SHP77 (cell line): ENCODE measurements at regions not wholly inside any gene's neighbourhood (a gene's known extent, or its start where the extent isn't known, plus 50 kb on each side); places are given as distances from the start of the nearest gene placed in this dataset.

Experiments
- DNase-seq, 2 experiments: peaks; one replicate each; lab custom pipeline; 2025; lab: John Stamatoyannopoulos, UW

DNA sequence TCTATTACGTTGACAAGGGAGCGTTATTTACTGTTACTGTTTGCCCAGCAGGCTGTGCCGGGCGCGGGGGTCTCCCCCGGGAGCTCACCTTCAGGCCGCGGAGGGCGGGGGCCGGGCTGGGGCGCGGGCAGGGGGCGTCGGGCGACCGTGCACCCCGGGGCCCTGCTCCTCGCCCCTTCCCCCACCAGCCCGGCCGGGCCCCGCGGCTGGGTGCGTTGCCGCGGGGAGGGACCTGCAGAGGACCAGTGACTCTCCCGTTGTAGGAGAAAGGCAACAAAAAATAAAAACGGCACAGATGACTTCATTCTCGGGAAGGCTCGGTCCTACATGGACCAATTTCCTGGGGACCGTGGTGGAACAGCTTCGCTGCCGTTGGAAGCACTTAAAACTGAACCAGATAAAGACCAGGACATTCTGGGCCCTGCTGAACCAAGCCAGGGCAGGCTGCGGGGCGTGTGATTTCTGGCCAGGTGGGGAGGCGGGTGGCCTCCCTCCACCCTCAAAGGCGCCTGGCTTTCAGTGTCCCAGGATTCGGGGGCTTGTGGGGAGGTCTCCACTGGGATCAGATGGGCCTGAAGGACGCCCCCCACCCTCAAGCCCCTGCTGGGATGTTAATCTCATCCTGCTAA lies 57.4 kb downstream of the IGLL1 start:
- no peak for DNase-seq

DNA sequence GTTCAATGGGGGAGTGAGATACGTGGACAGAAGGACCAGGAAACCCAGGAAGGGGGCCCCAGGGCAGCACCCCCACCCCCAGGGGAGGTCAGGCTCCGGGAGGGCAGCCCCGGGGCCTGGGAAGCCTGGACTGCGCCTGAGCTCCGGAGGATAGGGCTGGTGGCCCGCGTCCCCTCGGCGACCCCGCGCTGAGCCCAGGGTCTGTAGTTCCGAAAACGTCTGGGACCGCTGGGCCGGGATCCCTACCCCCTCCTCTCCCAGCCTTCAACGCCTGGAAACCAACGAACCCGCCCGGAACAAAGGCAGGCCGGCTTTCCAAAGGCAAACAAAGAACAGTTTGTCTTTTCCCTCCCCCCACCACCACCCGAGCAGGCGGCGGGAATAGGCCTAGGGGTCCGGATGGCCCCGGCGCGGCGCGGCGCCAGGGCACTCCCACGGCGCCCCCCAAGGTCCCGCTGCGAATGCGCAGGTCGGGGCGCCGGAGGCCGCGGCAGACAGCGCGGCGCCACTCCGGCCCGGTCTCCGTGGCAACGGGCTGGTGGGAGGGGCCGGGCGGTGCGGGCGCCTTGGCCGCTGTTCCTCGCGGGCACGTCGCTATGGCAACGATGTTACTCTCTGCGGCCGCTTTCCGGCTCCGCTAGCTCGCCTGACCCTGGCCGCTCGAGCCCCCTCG lies 58.5 kb downstream of the IGLL1 start:
- peak; percentile 94 to 98 for DNase-seq

DNA sequence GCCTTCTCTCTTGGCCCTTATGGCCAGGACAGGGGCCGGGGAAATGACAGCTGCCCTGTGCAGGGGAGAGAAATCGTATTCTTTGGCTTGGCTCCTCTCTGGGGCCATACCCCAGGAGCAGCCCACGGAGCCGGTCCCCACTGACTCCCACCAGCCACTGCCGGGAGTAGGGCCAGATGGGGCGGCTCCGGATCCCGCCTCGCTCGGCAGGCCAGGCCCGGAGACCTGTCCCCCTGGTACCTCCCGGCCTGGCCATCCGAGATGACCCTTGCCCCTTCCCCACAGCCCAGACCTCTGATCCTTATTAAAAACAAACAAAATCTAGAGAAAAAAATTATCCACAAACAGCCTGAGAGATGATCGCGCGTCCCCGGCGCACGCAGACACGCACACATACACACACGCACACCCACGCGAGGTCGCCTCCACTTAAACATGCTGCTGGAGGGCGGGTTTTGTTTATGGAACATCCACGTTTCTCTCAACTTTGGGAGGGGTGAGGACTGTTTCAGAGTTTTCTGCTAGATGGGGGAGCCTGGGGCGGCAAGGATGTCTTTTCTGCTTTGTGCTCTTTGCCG lies 59.1 kb downstream of the IGLL1 start:
- no peak for DNase-seq

DNA sequence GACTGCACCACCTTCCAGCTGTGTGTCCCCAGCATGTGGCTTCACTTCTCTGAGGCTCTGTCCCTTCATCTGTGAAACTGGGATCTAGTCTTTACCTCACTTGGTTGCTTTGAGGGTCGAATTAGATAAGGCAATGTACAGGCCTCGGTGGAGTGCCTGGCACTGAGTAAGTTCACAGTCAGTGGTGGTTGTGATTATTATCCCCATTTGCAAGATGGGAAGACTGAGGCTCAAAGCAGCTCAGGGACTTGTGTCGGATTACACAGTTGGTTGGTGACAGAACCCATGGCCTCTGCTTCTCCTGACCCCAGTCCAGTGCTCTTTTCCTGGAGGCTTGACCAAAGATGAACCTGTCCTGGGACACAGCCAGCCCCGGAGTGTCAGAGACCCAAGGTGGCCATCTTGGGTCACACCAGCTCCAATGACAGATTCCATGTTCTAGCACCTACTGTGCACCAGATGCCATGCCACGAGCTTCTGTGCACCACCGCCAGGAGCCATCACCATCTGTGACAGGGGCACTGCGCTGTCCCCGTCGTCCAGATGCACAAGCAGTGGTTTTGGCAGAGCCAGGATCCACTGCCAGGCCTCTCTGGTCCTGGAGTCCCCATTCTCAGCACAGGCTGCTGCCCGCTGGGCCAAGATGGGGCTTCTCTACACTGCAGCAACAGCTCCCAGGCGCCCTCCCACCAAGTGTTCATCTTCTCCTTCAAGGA lies 60.5 kb downstream of the IGLL1 start:
- DNase-seq: no peak

DNA sequence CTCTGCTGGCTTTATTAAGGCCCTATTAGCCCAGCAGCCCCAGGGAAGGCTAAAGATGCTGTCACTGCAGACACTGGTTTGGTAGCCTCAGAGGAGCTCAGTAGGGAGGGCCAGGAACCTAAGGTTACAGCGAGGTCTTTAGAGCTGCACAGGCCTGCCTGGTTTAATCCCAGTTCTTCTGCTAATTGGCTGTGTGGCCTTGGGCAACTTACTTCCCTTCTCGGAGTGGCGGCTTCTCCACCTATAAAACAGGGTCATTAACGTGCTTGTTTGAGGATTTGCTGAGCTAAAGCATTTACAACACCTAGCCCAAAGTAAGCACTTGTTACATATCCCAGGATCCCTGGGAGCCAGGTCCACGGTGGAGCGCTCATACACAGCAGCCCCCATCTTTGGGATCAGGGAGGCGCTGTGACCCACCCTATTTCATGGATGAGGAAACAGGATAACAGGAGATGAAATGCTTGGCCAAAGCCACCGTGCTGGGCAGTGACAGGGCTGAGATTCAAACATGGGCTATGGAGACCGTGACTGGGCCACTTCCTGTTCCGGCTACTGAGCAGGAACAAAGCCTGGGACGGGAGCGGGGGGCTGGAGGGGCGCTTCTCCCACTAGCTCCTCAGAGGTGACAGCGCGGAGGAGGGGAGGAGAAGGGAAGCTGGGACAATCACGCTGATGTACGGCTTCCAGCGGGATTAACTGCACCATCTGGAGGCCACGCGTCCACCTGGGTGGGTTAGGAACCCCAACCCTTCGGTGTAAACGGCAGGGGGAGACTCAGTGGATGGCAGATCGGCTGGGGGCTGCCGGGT lies 61.5 kb downstream of the IGLL1 start:
- DNase-seq: no peak

DNA sequence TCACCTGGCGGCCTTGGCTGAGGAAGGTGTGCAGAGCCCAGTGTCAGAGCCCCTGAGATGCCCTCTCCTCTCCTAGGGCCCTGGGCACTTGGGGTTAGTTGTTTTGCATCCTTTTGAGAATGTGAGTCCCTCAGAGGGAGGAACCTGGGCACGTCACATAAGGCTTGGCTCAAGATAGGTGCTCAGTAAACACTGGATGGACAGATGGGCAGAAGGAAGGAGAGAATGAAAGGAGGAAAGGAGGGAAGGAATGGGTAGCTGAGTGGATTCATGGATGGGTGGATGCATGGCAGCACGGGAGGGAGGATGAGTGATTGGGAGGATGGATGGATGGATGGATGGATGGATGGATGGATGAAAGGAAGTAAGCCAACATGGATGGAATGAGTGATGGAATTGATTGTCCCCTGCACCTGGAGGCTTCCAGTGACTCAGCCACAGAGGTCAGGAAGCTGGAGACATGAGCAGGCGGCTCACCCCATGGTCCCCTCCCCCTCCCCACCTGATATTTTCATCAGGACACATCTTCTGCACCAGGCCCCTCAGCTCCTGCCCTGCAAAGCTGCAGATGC lies 62.2 kb downstream of the IGLL1 start:
- no peak for DNase-seq

DNA sequence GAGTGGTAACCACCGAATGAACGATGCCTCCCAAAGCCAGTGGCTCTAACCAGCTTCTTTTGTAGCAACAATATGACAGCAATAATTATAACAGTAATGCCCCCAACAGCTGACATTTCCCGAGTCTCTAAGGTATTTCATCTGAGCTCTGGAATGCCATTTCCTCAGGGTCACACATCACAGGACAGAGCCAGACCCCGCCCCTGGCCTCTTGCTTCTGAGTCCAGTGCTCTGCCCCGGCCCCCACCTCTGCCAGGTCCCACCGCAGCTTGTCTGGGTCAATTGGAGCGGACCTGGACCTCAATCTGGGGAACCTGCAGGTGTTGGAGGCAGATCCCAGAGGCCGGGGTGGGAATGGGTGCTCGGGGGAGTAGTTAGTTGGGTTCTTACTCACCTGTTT lies 63.8 kb downstream of the IGLL1 start:
- DNase-seq: no peak

DNA sequence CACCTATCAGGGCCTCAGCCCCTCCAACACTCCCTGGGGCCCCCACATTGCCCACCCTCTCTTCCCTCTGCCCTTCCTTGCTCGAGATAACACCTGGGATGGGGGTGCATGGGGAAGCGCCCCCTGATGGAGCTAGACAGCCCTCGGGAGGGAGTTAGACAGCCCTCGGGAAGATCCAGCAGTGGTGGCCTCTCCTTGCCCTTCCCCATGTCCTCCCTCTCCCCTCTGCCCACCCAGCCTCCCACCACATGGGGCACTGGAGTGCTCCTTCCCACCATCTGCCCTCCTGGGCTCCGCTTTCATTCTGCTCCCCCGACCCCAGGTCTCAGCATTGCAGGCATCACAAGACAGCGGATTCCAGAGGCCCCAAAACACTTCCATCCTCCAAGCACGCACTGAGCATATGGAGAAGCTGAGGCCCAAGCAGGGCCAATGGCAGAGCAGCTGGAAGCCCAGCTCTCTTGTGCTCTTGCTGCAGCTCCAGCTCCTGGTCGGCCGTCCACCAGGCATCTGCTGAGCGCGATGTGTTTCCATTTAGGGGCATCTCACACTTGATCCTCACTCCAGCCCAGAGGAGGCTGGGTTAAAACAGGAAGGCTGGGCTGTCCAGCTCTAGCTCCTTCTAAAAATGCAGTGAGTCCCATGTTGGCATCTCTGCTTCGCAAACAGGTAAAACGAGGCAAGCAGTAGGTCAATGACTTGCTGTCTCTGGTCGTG lies 65.6 kb downstream of the IGLL1 start:
- DNase-seq: no peak

DNA sequence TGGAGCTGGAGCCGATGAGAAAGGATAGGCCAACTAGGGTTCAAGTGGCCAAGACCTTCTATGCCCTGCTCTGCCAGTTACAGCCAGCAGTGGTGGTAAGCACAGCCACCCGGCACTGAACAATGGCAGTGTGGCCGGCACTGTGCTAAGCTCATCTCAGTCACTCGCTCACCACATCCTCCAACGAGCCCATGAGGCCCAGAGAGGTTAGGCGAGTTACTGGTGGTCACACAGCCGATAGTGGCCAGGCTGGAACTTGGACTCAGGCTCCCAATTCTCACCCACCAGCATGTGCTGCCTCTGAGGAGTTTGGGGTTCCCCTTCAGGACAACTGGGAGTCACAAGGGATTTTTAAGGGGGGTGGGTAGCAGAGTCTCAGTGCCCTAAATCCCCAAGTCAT lies 66.4 kb downstream of the IGLL1 start:
- DNase-seq: no peak

DNA sequence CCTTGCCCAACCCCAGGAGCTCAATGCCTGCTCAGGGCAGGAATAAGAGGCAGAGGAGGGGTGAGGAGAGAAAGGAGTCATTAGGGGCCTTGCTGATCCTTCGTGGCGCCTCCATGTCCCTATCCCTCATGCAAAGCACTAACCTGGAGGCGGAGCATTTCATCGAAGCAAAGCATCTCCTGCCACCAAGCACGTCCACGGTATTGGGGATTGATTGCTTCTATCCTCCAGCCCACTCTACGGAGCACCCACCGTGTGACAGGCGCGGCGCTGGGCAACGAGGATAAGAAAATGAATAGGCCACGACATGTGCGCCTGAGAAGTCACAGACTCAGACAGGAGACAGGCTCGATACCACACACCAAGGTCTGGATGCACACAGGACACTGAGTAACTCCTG lies 67.0 kb downstream of the IGLL1 start:
- no peak for DNase-seq

DNA sequence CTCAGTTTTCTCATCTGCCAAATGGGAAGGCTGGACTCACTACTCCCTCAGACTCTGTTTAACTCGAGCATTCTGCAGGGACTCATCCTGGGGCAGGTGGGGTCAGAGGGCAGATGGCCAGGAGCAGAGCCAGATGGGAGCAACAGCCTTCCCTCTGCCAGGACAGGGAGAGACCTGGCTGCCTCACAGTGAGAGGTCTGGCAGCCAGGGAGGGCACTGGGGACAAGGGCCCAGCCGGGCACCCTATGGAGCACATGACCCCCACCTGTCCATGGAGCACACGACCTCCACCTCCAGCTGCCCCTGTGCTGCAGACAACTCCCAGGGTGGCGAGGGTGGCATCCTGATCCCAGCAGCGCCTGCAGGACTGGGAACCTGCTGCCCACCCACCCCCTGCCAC lies 67.4 kb downstream of the IGLL1 start:
- DNase-seq: no peak

DNA sequence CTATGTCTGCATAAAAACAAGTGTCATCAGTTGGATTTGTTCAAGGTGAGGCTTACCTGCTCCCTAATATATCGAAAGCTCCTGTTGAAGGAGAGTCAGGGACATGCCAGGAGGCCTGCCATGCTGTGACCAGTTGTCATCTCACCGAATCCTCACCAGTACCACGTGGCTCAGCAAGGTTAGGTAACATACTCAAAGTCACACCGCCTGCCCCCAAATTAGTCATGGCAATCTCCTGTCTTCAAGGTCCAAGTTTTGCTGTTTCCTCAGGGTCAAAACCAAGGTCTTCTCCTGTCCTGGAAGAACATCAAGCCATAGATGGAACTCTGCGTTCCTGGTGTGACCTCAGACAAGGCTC lies 67.8 kb downstream of the IGLL1 start:
- no peak for DNase-seq

DNA sequence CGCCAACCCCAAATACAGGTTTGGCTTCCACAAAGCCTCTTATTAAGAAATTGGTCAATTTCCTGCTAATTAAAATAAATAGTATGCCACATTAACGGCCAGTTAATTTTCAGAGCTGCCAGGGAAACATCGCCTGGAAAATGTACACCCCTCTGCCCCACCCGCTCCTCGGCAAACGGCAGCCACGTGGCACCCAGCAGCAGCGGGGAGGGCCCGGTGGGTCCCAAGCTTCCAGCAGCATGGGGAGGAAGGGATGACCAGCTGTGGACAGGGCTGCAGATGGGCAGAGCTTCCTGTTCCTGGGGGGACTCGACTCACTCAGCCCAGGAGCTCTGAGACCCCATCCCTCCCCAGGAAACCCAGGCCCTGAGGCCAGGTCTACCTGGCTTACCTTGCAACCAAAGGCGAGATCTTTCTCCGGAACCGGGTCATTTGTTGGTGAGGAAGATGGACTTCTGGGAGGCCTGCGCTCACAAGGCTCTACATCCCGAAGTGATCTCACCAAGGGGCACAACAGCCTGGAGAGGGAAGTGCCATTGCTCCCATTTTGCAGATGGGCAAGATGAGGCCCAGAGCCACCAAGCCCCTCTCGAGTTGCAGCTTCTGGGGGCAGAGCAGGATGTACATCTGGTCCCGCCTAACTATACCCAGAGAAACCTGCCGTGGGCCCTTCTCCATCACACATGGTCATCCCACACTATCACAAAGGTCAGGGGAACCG lies 68.3 kb downstream of the IGLL1 start:
- no peak for DNase-seq

DNA sequence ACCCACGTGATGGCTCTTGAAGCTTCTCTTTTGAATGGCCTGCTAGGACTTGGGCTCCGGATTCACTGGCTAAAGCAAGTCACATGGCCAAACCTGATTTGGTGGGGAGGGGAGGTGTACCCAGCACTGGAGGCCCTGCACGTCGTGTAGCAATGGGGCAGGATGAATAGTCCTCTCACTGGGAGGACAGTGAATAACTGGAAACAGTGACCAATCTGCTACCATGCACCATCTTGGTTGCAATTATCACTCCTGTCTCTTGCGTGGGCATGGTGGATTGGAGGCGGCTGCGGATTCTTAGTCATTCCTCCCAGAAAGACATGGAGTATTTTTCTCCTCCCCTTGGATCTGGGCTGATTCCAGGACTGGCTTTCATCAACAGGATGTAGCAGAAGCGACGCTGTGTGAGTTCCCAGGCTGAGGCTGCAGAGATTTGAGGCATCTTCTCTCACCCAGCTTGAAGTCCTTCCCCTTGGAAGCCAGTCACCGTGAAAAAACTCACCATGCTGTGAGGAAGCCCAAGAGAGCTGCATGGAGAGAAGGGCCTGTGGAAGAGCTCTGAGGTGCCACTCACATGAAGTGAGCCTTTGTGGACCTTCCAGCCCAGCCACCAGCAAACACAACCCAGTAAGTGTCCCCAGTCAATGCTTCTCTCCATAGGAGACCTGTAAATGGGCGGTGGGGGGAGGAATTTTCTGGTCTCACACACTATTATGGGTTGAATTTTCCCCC lies 70.4 kb downstream of the IGLL1 start:
- peak; percentile 89 to 93 for DNase-seq

DNA sequence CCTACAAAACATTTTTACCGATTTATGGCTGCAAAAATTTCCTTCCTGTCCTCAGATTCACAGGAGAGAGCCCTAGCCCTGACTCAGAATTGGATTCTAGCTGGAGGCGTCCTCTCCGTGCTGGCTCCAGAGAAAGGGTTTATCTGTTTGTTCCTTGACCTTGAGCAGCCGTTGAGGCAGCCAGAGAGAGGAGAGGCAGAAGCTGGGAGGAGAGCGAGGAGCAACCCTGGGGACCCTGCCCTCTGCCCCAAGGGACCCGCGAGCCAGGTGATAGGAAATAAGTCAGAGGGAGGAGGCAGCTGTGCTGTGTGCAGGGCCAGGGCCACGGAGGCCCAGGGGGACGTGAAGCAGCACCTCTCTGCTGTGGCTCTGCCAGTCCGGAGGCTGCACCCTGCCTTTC lies 75.6 kb downstream of the IGLL1 start:
- no peak for DNase-seq

DNA sequence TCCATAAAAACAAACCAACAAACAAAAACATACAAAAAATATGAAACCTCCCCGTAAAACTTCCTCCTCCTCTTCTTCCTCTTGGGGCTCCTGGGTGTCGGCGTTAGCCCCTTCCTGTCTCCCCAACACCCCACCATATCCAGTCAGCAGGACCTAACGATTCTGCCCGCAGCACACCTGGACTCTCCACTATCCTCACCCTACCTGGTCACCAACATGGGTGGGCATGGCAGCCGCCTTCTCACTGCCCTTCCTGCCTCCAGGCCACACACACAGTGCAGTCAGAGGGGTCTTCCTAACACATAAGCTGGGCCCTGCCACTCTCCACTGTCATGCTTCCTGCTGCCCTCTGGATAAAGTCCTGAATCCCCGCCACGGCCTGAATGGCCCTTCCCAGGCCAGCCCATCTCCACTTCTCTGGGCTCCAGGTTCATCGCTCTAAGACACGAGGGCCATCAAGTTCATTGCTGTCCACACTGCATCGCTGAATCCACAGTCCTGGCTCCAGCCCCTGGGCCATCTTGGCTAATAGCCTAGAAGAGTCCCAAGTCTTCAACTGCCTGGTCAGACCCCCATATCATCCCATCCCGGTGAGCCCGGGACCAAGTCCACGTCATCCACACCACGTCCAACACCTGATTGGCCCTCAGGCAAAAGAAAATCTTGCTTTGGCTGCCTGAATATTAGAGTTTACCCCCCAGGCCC lies 76.2 kb downstream of the IGLL1 start:
- no peak for DNase-seq

DNA sequence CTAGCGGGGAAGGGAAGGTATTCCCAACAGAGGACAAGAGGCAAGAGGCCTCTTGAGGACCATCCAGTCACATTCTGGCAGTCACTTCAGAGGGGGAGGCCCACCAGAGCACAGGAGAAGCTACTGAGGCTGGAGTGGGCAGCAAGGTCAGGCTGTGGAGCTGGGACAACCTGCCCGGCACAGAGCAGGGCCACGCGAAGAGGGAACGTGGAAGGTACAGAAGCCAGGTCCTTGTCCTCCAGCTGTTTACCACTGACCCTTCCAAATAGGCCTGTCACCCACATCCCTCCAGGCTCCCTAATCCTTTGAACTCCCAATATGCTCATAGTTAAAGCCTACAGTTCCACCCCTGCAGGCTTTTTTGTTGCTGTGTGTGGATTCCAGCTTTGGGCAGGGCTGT lies 76.9 kb downstream of the IGLL1 start:
- no peak for DNase-seq

DNA sequence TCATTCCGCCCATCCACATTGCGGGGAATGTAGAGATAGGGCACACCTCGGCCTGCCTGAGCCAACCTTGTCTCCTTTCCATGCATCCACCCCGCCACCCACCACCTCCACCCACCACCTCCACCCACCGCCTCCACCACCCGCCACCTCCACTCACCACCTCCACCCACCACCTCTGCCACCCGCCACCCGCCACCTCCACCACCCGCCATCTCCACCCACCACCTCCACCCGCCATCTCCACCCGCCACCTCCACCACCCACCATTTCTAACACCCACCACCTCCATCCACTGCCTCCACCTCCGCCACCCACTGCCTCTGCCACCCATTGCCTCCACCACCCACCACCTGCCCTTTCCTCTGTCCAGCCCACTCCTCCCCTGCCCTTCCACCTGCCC lies 78.4 kb downstream of the IGLL1 start:
- no peak for DNase-seq

DNA sequence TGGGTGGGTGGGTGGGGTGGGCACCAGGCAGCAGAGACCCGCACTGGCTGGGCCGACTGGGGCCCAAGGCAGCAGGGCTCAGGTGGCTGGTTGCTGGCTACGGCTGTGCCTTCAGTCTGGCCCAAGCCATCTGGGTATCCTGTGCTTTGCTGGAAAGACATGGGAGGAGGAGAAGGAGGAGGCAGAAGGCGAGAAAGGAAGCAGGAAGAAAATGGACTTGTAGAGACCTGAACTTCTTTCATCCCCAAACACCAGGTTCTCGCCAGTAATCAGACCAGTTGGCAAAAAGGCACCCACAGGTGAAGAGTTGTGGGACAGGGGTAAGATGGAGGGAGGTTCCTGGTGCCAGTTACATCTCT lies 78.8 kb downstream of the IGLL1 start:
- no peak for DNase-seq
